ENCODE measurements at regions not wholly inside any gene's neighbourhood (a gene's known extent, or its start where the extent isn't known, plus 50 kb on each side); places are given as distances from the start of the nearest gene placed in this dataset.

GRCh38 chr12:100069795-100070194, 72.9 kb downstream of the BLTP3B start:
- Histone ChIP-seq H4K20me1 (ENCODE audit: insufficient read depth, low read length) (no peaks in the 10 kb centered on the region), H3K9me3 (ENCODE audit: insufficient read depth, low read length, severe bottlenecking) (peaks cover 9% of the 10 kb centered on the region)
- TF ChIP-seq CTCF (IDR thresholded peaks at IDR 0.05; ENCODE audit: borderline replicate concordance, extremely low read depth, low read length, poor library complexity, severe bottlenecking) (no peak), EZH2 (IDR thresholded peaks at IDR 0.05; ENCODE audit: borderline replicate concordance, low read depth, low read length, severe bottlenecking) (no peak)

GRCh38 chr12:100068305-100068704, 74.4 kb downstream of the BLTP3B start:
- Histone ChIP-seq H3K4me1 (ENCODE audit: insufficient read depth, low read length) (no peaks in the 10 kb centered on the region), H3K27me3 (ENCODE audit: insufficient read depth, low read length, poor library complexity) (no peaks in the 10 kb centered on the region), H3K27ac (ENCODE audit: low read length) (no peak overlapping the region), H3K4me2 (ENCODE audit: insufficient read depth, low read length) (no peak overlapping the region), H4K20me1 (ENCODE audit: insufficient read depth, low read length) (no peaks in the 10 kb centered on the region), H3K4me3 (ENCODE audit: low read depth in 1 of 2, low read length in 2 of 2) (no peak overlapping the region), H2AFZ (ENCODE audit: low read depth, low read length) (no peak overlapping the region), H3K9ac (ENCODE audit: low read depth, low read length) (no peak overlapping the region), H3K9me3 (ENCODE audit: insufficient read depth, low read length, severe bottlenecking) (peaks cover 9% of the 10 kb centered on the region), H3K79me2 (ENCODE audit: insufficient read depth, low read length) (no peaks in the 10 kb centered on the region), H3K36me3 (ENCODE audit: insufficient read depth, low read length) (peaks cover 20% of the 10 kb centered on the region; the same call in 1 of the 2 replicates)
- no peak for DNase-seq
- no peak for TF ChIP-seq CTCF (IDR thresholded peaks at IDR 0.05; ENCODE audit: borderline replicate concordance, extremely low read depth, low read length, poor library complexity, severe bottlenecking)
- TF ChIP-seq EZH2 (IDR thresholded peaks at IDR 0.05; ENCODE audit: borderline replicate concordance, low read depth, low read length, severe bottlenecking): no peak
- ATAC-seq (ENCODE audit: insufficient read depth, low read depth): no peak

More at GRCh38 chr12:100069795-100070194, 72.9 kb downstream of the BLTP3B start:
- H3K36me3 ChIP-seq (ENCODE audit: insufficient read depth, low read length): peaks cover 20% of the 10 kb centered on the region; the same call in 1 of the 2 replicates
- no peak overlapping the region for H3K27ac ChIP-seq (ENCODE audit: low read length)
- H3K4me2 ChIP-seq (ENCODE audit: insufficient read depth, low read length): no peak overlapping the region
- H3K79me2 ChIP-seq (ENCODE audit: insufficient read depth, low read length): no peaks in the 10 kb centered on the region
- no peak overlapping the region for H3K9ac ChIP-seq (ENCODE audit: low read depth, low read length)
- no peak overlapping the region for H3K4me3 ChIP-seq (ENCODE audit: low read depth in 1 of 2, low read length in 2 of 2)
- H3K4me1 ChIP-seq (ENCODE audit: insufficient read depth, low read length): no peaks in the 10 kb centered on the region
- H3K27me3 ChIP-seq (ENCODE audit: insufficient read depth, low read length, poor library complexity): no peaks in the 10 kb centered on the region
- DNase-seq (no peak), ATAC-seq (ENCODE audit: insufficient read depth, low read depth) (no peak)
- H2AFZ ChIP-seq (ENCODE audit: low read depth, low read length): no peak overlapping the region

- TF ChIP-seq CTCF (IDR thresholded peaks at IDR 0.05; ENCODE audit: borderline replicate concordance, extremely low read depth, low read length, poor library complexity, severe bottlenecking) (no peak), EZH2 (IDR thresholded peaks at IDR 0.05; ENCODE audit: borderline replicate concordance, low read depth, low read length, severe bottlenecking) (no peak)
These were observed 77.1 kb upstream of the ANKS1B start for GRCh38 chr12:100061814-100062213.

More at GRCh38 chr12:100061814-100062213, 77.1 kb upstream of the ANKS1B start:
- Histone ChIP-seq H3K4me3 (ENCODE audit: low read depth in 1 of 2, low read length in 2 of 2) (no peak overlapping the region), H2AFZ (ENCODE audit: low read depth, low read length) (no peak overlapping the region), H3K79me2 (ENCODE audit: insufficient read depth, low read length) (no peaks in the 10 kb centered on the region), H3K27ac (ENCODE audit: low read length) (no peak overlapping the region), H3K4me2 (ENCODE audit: insufficient read depth, low read length) (no peak overlapping the region), H3K27me3 (ENCODE audit: insufficient read depth, low read length, poor library complexity) (no peaks in the 10 kb centered on the region), H3K9ac (ENCODE audit: low read depth, low read length) (no peak overlapping the region), H3K36me3 (ENCODE audit: insufficient read depth, low read length) (peaks cover 21% of the 10 kb centered on the region; the same call in 1 of the 2 replicates), H4K20me1 (ENCODE audit: insufficient read depth, low read length) (no peaks in the 10 kb centered on the region), H3K4me1 (ENCODE audit: insufficient read depth, low read length) (no peaks in the 10 kb centered on the region), H3K9me3 (ENCODE audit: insufficient read depth, low read length, severe bottlenecking) (peaks cover 4% of the 10 kb centered on the region)
- ATAC-seq (ENCODE audit: insufficient read depth, low read depth): no peak
- DNase-seq: no peak
